GM23248 (cell line): ENCODE measurements at regions not wholly inside any gene's neighbourhood (a gene's known extent, or its start where the extent isn't known, plus 50 kb on each side); places are given as distances from the start of the nearest gene placed in this dataset.
A peak's percentile ranks its signal among the peaks of the same experiment; 100 is the strongest.

ENCODE experiments used
- DNase-seq: peaks from one replicate; pipeline ENCODE4 v3.0.0-alpha.2; 2015
- H2AFZ ChIP-seq: fragments of 200-600 bp; sonication (generic); 2 replicates; pipeline ENCODE4 v1.6.1; 2016; ENCODE audit warnings: antibody characterized with exemption
- H3F3A ChIP-seq: fragments of 200-600 bp; sonication (generic); 2 replicates; pipeline ENCODE4 v1.6.1; 2016; ENCODE audit warnings: mild to moderate bottlenecking, antibody characterized with exemption, mixed run types; ENCODE audit not compliant: insufficient read depth
- H3K27ac ChIP-seq: fragments of 200-600 bp; sonication (generic); 2 replicates; pipeline ENCODE4 v1.5.1; 2016; ENCODE audit warnings: mild to moderate bottlenecking
- H3K27me3 ChIP-seq: fragments of 200-600 bp; sonication (generic); replicated peaks from 2 replicates; pipeline ENCODE4 v1.6.1; 2016; ENCODE audit warnings: mild to moderate bottlenecking; ENCODE audit not compliant: insufficient read depth
- H3K36me3 ChIP-seq: fragments of 200-600 bp; sonication (generic); 2 replicates; pipeline ENCODE4 v1.6.1; 2016; ENCODE audit warnings: low read depth, mild to moderate bottlenecking
- H3K4me1 ChIP-seq: fragments of 200-600 bp; sonication (generic); 2 replicates; pipeline ENCODE4 v1.6.1; 2016; ENCODE audit warnings: mild to moderate bottlenecking; ENCODE audit not compliant: insufficient read depth
- H3K4me2 ChIP-seq: fragments of 200-600 bp; sonication (generic); one replicate; pipeline ENCODE4 v1.6.1; 2016; ENCODE audit warnings: mild to moderate bottlenecking; ENCODE audit not compliant: unreplicated experiment
- H3K4me3 ChIP-seq: fragments of 200-600 bp; sonication (generic); 2 replicates; pipeline ENCODE4 v1.5.1; 2016; ENCODE audit warnings: mild to moderate bottlenecking
- H3K79me2 ChIP-seq: fragments of 200-600 bp; sonication (generic); 2 replicates; pipeline ENCODE4 v1.6.1; 2016; ENCODE audit warnings: mild to moderate bottlenecking; ENCODE audit not compliant: insufficient read depth
- H3K9ac ChIP-seq: fragments of 200-600 bp; sonication (generic); 2 replicates; pipeline ENCODE4 v1.6.1; 2016; ENCODE audit warnings: mild to moderate bottlenecking
- H3K9me2 ChIP-seq: fragments of 200-600 bp; sonication (generic); 2 replicates; pipeline ENCODE4 v1.6.1; 2016; ENCODE audit warnings: mixed run types, mild to moderate bottlenecking, moderate library complexity; ENCODE audit not compliant: insufficient read depth
- H3K9me3 ChIP-seq: fragments of 200-600 bp; sonication (generic); one replicate; pipeline ENCODE4 v1.6.1; 2017; ENCODE audit warnings: low read depth
- H4K20me1 ChIP-seq: fragments of 200-600 bp; sonication (generic); 2 replicates; pipeline ENCODE4 v1.6.0; 2016; ENCODE audit not compliant: insufficient read depth
- EZH2 ChIP-seq: fragments of 200-600 bp; sonication (generic); IDR thresholded peaks from 2 replicates; pipeline ENCODE4 v1.6.1; 2018; ENCODE audit warnings: antibody characterized with exemption, mild to moderate bottlenecking; ENCODE audit not compliant: insufficient read depth, poor library complexity, severe bottlenecking
- EZH2phosphoT487 ChIP-seq: fragments of 200-600 bp; sonication (generic); IDR thresholded peaks from 2 replicates; pipeline ENCODE4 v1.6.1; 2018; ENCODE audit warnings: antibody characterized with exemption, moderate library complexity, mild to moderate bottlenecking, low read depth; ENCODE audit not compliant: insufficient read depth
- WGBS, 2 experiments: methylation state at CpG; one replicate each; pipeline ENCODE4 v1.1.6; 2015 to 2017; ENCODE audit warnings: low lambda C conversion rate in 2 of 2, low coverage in 1 of 2; ENCODE audit errors: missing lambda C conversion rate in 2 of 2; 5-methylcytosine and 5-hydroxymethylcytosine counted together
- in situ Hi-C: fragments of 300-500 bp; cut with MboI; formaldehyde crosslinking; loops from 2 replicates; pipeline ENCODE4 v1.15.0; 2020

- Histone ChIP-seq H3K4me2 (peak overlapping the region; percentile 71), H3K9ac (peak overlapping the region; percentile 56), H3K9me2 (no peaks in the 10 kb centered on the region), H3K36me3 (no peaks in the 10 kb centered on the region), H3F3A (peaks cover 24% of the 10 kb centered on the region), H3K27me3 (no peaks in the 10 kb centered on the region), H4K20me1 (no peaks in the 10 kb centered on the region), H3K79me2 (no peaks in the 10 kb centered on the region), H3K4me3 (peak overlapping the region; percentile 51), H2AFZ (no peak overlapping the region), H3K4me1 (peaks cover 19% of the 10 kb centered on the region), H3K9me3 (no peaks in the 10 kb centered on the region), H3K27ac (peak overlapping the region; percentile 86)
- peak; percentile 89 for DNase-seq
- WGBS, 2 experiments: 1% methylated on average over 3 of the region's 3 CpGs
- in situ Hi-C loops: no loop called here
- TF ChIP-seq EZH2 (no peak), EZH2phosphoT487 (0 out of 2 replicates have a peak, but pooled peaks have one; percentile 71)
Observed at GRCh38 chr1:195591917-195592672, 1016.1 kb downstream of the KCNT2 start.

GRCh38 chr1:195590649-195591048 lies 1017.6 kb downstream of the KCNT2 start:
- H3K27me3 ChIP-seq: no peaks in the 10 kb centered on the region
- WGBS, 2 experiments: 73 to 82% methylated on average over 3 of the region's 3 CpGs
- no peak for DNase-seq
- no peaks in the 10 kb centered on the region for H3K9me3 ChIP-seq
- H4K20me1 ChIP-seq: no peaks in the 10 kb centered on the region
- H3K79me2 ChIP-seq: no peaks in the 10 kb centered on the region
- peaks cover 24% of the 10 kb centered on the region for H3F3A ChIP-seq
- no peak overlapping the region for H3K9ac ChIP-seq
- H3K4me1 ChIP-seq: peaks cover 19% of the 10 kb centered on the region
- no peaks in the 10 kb centered on the region for H3K9me2 ChIP-seq
- no peak for TF ChIP-seq EZH2phosphoT487
- TF ChIP-seq EZH2: no peak
- no peaks in the 10 kb centered on the region for H3K36me3 ChIP-seq
- in situ Hi-C loops: no loop called here
- no peak overlapping the region for H2AFZ ChIP-seq
- no peak overlapping the region for H3K4me3 ChIP-seq
- no peak overlapping the region for H3K4me2 ChIP-seq
- no peak overlapping the region for H3K27ac ChIP-seq

- H3K4me2 ChIP-seq: no peak overlapping the region
- H4K20me1 ChIP-seq: no peaks in the 10 kb centered on the region
- H2AFZ ChIP-seq: peak overlapping the region; percentile 49
- no peaks in the 10 kb centered on the region for H3K4me1 ChIP-seq
- H3K27me3 ChIP-seq: no peaks in the 10 kb centered on the region
- WGBS, 2 experiments: 80 to 94% methylated on average over 2 of the region's 2 CpGs
- H3K9ac ChIP-seq: no peak overlapping the region
- in situ Hi-C loops: no loop called here
- H3K4me3 ChIP-seq: no peak overlapping the region
- no peaks in the 10 kb centered on the region for H3K36me3 ChIP-seq
- no peaks in the 10 kb centered on the region for H3F3A ChIP-seq
- H3K27ac ChIP-seq: no peak overlapping the region
- H3K79me2 ChIP-seq: no peaks in the 10 kb centered on the region
- H3K9me2 ChIP-seq: no peaks in the 10 kb centered on the region; the same call in 1 of the 2 replicates
- no peaks in the 10 kb centered on the region for H3K9me3 ChIP-seq
- peak; percentile 31 for DNase-seq
- no peak for TF ChIP-seq EZH2
- TF ChIP-seq EZH2phosphoT487: no peak
Observed at GRCh38 chr1:195584870-195585624, 1023.2 kb downstream of the KCNT2 start.

GRCh38 chr1:195580988-195581387 lies 1027.3 kb downstream of the KCNT2 start:
- Histone ChIP-seq H3K9me3 (no peaks in the 10 kb centered on the region), H3F3A (no peaks in the 10 kb centered on the region), H3K27me3 (no peaks in the 10 kb centered on the region), H3K79me2 (no peaks in the 10 kb centered on the region), H3K4me2 (no peak overlapping the region), H3K4me1 (no peaks in the 10 kb centered on the region), H3K27ac (no peak overlapping the region), H3K36me3 (no peaks in the 10 kb centered on the region), H3K9ac (no peak overlapping the region), H3K4me3 (no peak overlapping the region), H2AFZ (no peak overlapping the region), H3K9me2 (no peaks in the 10 kb centered on the region; the same call in 1 of the 2 replicates), H4K20me1 (no peaks in the 10 kb centered on the region)
- in situ Hi-C loops: no loop called here
- 91 to 92% methylated on average over 2 of the region's 2 CpGs for WGBS, 2 experiments
- TF ChIP-seq EZH2phosphoT487: no peak
- no peak for TF ChIP-seq EZH2
- DNase-seq: peak; percentile 20
